Testis (tissue), 2 donors: ENCODE measurements at regions not wholly inside any gene's neighbourhood (a gene's known extent, or its start where the extent isn't known, plus 50 kb on each side); places are given as distances from the start of the nearest gene placed in this dataset.

Source experiments
- DNase-seq: peaks from one replicate; pipeline ENCODE4 v3.0.0-alpha.2; 2019
- H3K27ac ChIP-seq, 2 donors: fragments of 200-600 bp; sonication (generic); one replicate each; pipeline ENCODE4 v1.5.1; 2019
- H3K27me3 ChIP-seq: fragments of 200-600 bp; sonication (generic); one replicate; pipeline ENCODE4 v1.5.1; 2019
- H3K36me3 ChIP-seq: fragments of 200-600 bp; sonication (generic); one replicate; pipeline ENCODE4 v1.5.1; 2017; ENCODE audit warnings: low read depth; ENCODE audit errors: missing control alignments
- H3K4me1 ChIP-seq: fragments of 200-600 bp; sonication (generic); one replicate; pipeline ENCODE4 v1.5.1; 2019
- H3K4me3 ChIP-seq, 2 donors: fragments of 200-600 bp; sonication (generic); one replicate each; pipeline ENCODE4 v1.5.1; 2017 to 2019
- H3K9me3 ChIP-seq: fragments of 200-600 bp; sonication (generic); one replicate; pipeline ENCODE4 v1.5.1; 2017
- POLR2A ChIP-seq: fragments of 450-650 bp; IDR thresholded peaks from one replicate; pipeline ENCODE4 v1.6.1; 2017; ENCODE audit warnings: antibody characterized with exemption, mild to moderate bottlenecking, moderate library complexity
- WGBS, 2 donors: methylation state at CpG; one replicate each; pipeline ENCODE4 v1.1.5; 2018; 5-methylcytosine and 5-hydroxymethylcytosine counted together
- intact Hi-C: fragments of 100-400 bp; cut with DNase I; formaldehyde crosslinking; loops from one replicate; pipeline ENCODE4 v1.15.1; 2023; ENCODE audit warnings: low total_unique reads
- TF ChIP-seq, protein P1 (sequence below), 3 experiments: fragments of 450-650 bp in 2 of 3; fragments of 200-600 bp in 1 of 3; sonication (generic) in 1 of 3; IDR thresholded peaks; one replicate each; pipeline ENCODE4 v1.5.1; 2016 to 2019; ENCODE audit warnings: antibody characterized with exemption in 3 of 3, mild to moderate bottlenecking in 2 of 3, moderate library complexity in 1 of 3

DNA sequence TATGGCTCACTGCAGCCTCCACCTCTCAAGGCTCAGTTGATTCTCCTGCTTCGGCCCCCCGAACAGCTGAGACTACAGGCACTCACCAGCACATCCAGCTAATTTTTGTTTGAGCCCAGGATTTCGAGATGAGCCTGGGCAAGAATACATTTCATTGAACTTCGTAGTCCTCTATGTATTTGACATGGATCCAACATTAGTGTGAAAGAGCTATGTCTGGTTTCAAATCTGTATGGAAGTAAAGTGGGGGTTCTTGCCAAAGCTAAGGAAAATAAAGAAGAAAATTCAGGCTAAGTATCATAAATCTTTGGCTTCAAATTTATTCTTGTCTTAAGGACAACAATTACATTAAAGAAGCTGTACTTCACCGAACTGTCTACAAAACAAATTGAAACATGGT lies 1291.7 kb upstream of the CRIM1 start:
- intact Hi-C loops, result no loop called here
- TF ChIP-seq, protein P1, sequence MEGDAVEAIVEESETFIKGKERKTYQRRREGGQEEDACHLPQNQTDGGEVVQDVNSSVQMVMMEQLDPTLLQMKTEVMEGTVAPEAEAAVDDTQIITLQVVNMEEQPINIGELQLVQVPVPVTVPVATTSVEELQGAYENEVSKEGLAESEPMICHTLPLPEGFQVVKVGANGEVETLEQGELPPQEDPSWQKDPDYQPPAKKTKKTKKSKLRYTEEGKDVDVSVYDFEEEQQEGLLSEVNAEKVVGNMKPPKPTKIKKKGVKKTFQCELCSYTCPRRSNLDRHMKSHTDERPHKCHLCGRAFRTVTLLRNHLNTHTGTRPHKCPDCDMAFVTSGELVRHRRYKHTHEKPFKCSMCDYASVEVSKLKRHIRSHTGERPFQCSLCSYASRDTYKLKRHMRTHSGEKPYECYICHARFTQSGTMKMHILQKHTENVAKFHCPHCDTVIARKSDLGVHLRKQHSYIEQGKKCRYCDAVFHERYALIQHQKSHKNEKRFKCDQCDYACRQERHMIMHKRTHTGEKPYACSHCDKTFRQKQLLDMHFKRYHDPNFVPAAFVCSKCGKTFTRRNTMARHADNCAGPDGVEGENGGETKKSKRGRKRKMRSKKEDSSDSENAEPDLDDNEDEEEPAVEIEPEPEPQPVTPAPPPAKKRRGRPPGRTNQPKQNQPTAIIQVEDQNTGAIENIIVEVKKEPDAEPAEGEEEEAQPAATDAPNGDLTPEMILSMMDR (IDR thresholded peaks at IDR 0.05), result no peak
- TF ChIP-seq POLR2A, result no peak
- WGBS, 2 donors, result 87 to 94% methylated on average over 5 of the region's 5 CpGs
- H3K27me3 ChIP-seq, result no peaks in the 10 kb centered on the region
- no peak overlapping the region for H3K27ac ChIP-seq
- no peak for DNase-seq
- H3K4me3 ChIP-seq, result no peak overlapping the region
- no peaks in the 10 kb centered on the region for H3K4me1 ChIP-seq
- no peaks in the 10 kb centered on the region for H3K9me3 ChIP-seq
- H3K36me3 ChIP-seq, result no peaks in the 10 kb centered on the region

DNA sequence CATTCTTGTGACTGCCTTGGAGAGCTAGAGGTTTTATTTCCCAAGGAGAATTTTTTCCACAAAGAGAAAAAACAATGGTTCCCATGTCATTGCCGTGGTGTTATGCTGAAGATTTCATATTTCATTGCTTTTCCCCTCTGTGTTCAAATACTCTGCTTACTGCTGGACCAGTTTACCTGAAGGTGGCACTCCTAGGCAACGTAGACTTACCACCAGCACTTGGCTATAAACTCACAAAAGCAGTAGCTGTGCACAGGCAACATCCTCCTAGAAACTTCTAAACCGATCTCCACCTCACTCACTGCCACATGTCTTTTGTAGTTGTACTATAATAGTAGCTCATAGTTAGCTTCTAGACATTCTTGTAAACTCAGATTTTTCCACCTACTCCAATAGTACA lies 1319.7 kb upstream of the CRIM1 start:
- WGBS, 2 donors, result 66 to 71% methylated on average over 3 of the region's 3 CpGs
- Histone ChIP-seq H3K27me3 (no peaks in the 10 kb centered on the region), H3K9me3 (no peaks in the 10 kb centered on the region), H3K4me3 (no peak overlapping the region), H3K27ac (no peak overlapping the region), H3K4me1 (no peaks in the 10 kb centered on the region), H3K36me3 (no peaks in the 10 kb centered on the region)
- no peak for DNase-seq
- TF ChIP-seq, protein P1 (IDR thresholded peaks at IDR 0.05), result no peak
- no peak for TF ChIP-seq POLR2A
- intact Hi-C loops, result no loop called here

DNA sequence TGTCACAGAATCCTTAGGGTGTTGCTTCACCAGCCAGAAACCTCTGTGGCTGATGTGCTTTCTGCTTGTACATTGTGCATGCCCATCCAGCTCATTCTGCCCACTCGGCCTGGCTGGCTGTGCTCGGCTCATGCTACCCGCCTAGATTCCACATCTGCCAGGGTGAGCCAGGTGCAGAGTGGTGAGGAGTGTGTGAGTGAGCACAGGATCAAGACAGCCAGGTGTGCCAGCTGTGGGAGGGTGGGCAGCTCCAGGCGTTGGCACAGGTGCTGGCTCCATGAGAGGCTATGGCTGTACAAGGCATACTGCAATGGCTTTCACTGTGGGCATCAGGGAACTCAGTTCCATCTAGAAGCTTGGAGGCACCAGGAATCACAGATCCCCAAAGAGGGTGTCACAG lies 1321.8 kb upstream of the CRIM1 start:
- WGBS, 2 donors, result 94 to 97% methylated on average over 3 to 4 of the region's 4 CpGs
- Histone ChIP-seq H3K4me3 (no peak overlapping the region), H3K4me1 (no peaks in the 10 kb centered on the region), H3K27ac (no peak overlapping the region), H3K9me3 (no peaks in the 10 kb centered on the region), H3K36me3 (no peaks in the 10 kb centered on the region), H3K27me3 (no peaks in the 10 kb centered on the region)
- intact Hi-C loops, result no loop called here
- TF ChIP-seq, protein P1 (IDR thresholded peaks at IDR 0.05), result no peak
- no peak for TF ChIP-seq POLR2A
- DNase-seq, result no peak

DNA sequence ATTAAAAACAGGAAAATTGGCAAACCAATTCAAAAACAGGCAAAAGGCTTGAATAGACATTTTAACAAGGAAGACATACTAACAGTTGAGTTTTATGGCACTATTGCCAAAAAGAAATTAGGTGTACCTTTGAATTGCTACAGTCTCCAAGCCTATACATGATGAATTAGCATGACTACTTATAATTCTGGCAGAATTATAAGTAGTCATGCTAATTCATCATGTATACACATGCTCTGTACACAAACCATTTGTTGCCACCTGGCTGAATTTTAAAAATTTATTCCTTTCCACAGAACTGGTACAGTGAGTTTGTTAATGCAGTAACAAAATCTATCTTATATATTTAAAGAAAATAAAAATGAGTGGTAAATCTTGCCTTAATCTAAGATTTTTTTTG lies 1332.0 kb upstream of the CRIM1 start:
- no peaks in the 10 kb centered on the region for H3K36me3 ChIP-seq
- no peaks in the 10 kb centered on the region for H3K27me3 ChIP-seq
- no peak overlapping the region for H3K4me3 ChIP-seq
- H3K9me3 ChIP-seq, result no peaks in the 10 kb centered on the region
- no peaks in the 10 kb centered on the region for H3K4me1 ChIP-seq
- DNase-seq, result no peak
- H3K27ac ChIP-seq, result no peak overlapping the region
- no peak for TF ChIP-seq POLR2A
- TF ChIP-seq, protein P1 (IDR thresholded peaks at IDR 0.05), result no peak
- intact Hi-C loops, result no loop called here

DNA sequence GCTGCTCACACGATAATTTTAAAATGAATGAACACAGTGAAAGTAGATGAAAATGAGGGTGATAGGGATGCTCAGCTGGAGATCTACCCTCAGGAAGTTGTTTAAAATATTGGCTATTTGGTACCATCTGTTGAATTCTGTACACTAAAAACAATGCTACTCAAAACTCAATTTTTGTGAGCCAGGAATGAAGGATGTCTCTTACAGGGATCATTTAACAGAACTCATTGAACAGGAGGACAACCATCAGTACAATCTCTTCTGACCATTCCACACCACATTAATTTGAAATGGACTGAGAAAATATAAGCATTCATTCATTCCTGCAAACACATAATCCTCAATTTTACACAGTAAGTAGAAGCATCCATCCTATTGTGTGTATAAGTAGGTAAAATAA lies 1355.1 kb upstream of the CRIM1 start:
- 81 to 89% methylated on average over 1 of the region's 1 CpG for WGBS, 2 donors
- H3K4me3 ChIP-seq, result no peak overlapping the region
- intact Hi-C loops, result no loop called here
- H3K4me1 ChIP-seq, result peaks cover 14% of the 10 kb centered on the region
- H3K27me3 ChIP-seq, result no peaks in the 10 kb centered on the region
- H3K36me3 ChIP-seq, result no peaks in the 10 kb centered on the region
- TF ChIP-seq, protein P1 (IDR thresholded peaks at IDR 0.05), result no peak
- no peak for TF ChIP-seq POLR2A
- H3K27ac ChIP-seq, result no peak overlapping the region
- DNase-seq, result no peak
- H3K9me3 ChIP-seq, result no peaks in the 10 kb centered on the region
